GM19023 (cell line): ENCODE measurements at regions not wholly inside any gene's neighbourhood (a gene's known extent, or its start where the extent isn't known, plus 50 kb on each side); places are given as distances from the start of the nearest gene placed in this dataset.
"Not testable (repeated sequence)": the region's sequence is repeated elsewhere in the genome, so short reads cannot be mapped to it uniquely, and the experiment has no call there.

Experiments
- ATAC-seq: cut with Tn5 transposase; IDR thresholded peaks from one replicate; pipeline ENCODE4 v1.9.1; 2021; ENCODE audit warnings: mild to moderate bottlenecking, moderate library complexity; ENCODE audit not compliant: unreplicated experiment

DNA sequence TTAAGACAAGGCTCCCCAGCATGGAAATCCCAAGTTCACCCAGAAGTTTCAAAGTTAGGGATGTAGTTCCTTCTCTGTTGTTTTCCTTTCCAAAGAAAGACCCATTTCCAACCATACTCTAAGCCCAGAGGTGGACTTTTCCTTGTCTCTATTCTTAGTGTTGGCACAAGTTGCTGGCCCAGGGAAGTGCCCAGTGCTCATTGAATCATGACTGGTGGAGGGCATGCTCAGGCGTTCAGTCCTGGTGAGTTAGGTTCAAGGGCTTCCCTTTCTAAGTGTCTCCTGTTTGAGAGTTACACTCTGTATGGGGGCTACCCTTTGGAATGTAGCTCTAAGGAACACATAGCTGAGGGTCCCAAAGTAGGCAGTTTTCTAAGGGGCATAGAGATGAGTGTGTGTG lies 389.5 kb downstream of the KCNRG start:
- no peak for ATAC-seq

DNA sequence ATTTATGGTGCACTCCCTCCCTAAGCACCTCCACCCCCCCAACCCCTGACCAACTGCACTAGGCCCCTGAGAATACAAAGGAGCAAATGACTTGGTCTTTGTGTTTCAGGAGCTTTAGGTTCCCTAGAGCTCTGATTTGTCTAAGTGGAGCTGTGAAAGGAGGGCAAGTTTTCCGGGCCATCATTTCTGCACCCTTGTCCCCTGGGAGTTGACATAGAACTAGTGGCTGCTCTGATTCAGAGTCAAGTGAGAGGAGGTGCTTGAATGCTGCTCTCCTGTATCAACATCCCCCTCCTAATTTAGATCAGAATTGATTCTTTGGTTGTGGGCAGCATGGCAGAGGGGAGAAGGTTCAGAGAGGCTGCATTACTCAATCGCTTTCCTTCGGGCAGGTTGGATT lies 391.6 kb downstream of the KCNRG start:
- no peak for ATAC-seq

DNA sequence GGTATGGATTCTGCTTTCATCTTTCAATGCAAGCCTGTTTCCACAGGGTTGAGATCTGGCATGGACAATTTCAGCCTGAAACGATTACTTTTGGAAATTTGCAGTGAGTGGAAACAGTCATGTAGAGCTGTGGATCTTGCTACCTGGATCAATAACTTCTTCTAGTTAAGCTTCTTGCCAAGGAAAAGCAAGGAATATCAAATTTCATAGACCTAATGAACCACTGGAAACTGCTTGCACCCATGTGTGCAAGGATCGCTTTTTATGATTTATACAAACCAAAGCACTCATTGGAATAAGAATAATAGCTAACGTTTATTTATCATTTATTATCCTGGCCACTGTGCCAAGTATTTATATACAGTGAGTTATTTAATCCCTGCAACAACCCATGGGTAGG lies 392.8 kb downstream of the KCNRG start:
- no peak for ATAC-seq

DNA sequence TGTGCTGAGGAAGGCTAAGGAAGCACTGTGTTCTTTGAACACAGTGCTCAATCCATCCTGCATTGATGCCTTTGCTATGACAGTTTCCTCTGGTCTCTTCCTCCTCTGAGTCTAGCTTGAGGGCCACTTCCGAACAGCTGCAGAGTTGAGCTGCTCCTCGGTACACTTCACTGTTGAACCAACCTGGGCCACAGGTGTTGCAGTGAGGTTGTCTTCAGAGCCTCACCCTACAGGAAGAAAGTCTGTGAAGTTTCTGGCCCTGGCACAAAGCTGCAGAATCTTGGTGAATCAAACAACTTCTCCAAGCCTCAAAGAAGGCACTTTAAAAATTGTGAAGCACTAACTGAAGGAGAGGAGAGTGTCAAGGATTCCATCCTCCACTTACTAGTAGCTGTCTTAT lies 394.0 kb downstream of the KCNRG start:
- ATAC-seq, result no peak

DNA sequence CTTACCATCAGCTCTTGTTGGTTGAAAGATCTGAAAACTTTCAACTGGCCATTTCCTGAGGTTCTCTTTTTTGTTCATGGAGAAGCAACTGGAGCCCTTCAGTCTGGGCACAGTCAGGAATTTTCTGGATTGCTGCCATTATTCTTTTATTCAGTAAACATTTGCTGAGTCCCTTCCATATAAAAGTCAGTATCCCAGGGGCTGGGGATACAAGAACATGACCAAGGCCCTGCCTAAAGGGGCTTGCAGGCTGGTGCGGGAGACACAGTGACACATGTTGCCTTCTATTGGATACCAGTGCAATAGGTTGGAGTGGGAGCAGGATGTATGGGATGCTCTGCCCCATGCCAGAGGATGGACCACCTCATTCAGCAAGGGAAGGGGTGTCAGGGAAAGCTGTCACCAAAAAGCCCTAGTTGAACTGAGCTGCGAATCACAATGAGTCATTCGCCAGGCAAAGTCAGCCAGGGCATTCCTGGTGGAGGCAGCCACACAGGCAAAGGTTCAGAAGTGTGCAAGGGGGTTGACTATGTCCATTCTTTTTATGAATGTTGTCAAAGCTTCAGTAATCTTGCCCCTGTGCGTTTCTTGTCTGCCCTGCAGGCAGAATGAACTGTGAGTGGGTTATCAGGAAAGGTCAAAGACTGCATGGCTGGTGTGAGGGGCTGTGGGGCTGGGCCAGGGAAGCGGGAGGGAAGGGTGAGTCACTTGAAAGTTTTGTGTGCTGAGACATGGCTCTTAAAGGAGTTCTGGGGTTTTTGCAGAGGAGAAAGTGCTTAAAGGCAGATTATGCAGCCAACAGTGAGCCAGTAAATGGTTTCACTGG lies 395.9 kb downstream of the KCNRG start:
- no peak for ATAC-seq

DNA sequence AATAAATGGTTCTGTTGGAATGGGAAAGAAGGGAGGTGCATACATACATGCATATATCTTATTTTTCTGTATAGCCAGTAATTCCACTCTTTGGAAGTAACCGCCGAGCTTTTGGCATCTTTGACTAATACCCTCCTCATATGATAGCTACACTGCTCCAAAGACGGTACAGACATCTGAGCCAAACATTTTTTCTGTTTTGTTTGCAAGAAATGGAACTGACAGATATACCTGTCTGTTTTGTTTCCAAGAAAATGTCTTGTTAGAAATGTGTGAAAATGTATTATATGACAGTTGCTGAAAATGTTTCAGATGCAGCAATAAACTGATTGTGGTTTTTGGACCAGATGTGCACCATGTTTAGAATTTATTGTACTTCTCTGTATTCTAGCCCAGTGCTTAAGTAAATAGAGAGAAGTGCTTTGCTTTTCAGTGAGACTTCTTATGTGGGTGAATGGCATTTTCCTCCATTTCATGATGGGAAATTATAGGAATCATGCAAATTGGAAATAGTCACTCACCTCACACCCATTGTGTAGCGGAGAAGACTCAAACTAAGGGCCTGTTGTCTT lies 396.9 kb downstream of the KCNRG start:
- no peak for ATAC-seq

DNA sequence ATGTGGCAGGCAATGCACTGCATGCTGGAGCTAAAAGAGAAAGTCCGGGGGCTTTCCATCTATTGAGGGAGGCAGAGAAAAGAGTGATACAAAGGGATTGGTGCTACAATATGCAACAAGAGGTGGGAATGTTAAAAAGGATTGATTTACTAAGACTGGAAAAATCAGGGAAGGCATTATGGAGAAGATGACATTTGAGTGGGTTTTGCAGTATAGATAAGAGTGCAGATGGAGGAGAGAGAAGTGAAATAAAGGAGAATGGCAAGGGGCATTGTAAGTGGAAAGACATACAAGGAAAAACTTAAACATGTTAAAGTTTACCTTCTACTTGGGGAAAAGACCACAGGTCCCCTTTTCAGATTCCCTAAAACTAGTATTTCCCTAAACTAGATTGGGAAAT lies 399.4 kb downstream of the KCNRG start:
- no peak for ATAC-seq

DNA sequence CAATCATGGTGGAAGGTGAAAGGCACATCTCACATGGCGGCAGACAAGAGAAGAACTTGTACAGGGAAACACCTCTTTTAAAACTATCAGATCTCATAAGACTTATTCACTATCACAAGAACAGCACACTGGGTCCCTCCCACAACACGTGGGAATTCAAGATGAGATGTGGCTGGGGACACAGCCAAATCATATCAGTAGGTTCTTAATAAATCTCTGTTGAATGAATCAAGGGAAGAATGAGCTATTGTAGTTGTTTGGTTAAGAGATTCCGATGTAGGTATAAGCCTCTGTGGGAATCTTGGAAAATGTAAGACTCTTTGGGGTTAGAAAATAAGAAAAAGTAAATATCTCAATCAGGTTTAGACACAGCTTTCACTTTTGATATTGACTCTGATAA lies 400.2 kb downstream of the KCNRG start:
- ATAC-seq, result no peak

DNA sequence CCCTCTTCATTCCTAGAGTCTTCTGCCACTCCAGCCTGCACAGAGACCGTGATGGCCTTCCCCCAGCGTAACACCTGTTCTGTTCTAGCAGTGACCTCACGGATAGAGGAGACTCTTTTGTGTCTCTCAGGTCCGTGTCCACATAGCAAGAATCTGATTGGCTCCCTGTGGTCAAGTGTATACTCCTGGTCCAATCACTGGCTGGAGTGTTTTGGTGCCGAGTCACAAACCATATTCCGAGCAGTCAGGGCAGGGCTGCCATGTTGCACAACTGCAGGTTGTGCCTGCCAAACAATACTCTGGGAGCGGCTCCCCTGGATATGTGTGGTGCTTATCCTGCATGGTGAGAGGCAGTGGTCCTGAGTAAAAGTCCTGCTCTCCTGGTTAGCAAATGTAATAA lies 402.4 kb downstream of the KCNRG start:
- no peak for ATAC-seq

DNA sequence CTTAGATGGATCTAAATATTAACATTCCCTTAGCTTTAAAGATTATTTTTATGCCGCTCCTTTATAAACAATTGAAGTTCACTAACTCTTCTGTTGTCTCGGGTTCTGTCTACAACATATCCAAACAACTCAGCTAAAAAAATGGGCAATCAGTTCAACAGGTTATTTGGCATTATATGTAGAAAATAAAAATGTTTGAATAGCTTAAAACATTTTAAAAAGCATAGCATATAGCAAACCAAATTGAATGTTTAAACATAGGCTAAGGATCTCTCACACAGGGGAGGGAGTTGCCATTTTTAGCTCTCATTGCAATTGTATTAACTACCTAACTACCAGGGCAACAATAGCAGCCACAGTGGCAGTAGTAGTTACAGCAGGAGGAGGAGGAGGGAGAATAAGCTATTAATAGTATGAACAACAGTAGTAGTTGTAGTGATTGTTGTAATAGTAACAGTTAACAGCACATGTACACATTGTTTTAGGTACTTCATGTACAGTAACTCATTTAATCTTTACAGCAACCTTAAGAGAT lies 404.2 kb downstream of the KCNRG start:
- no peak for ATAC-seq

DNA sequence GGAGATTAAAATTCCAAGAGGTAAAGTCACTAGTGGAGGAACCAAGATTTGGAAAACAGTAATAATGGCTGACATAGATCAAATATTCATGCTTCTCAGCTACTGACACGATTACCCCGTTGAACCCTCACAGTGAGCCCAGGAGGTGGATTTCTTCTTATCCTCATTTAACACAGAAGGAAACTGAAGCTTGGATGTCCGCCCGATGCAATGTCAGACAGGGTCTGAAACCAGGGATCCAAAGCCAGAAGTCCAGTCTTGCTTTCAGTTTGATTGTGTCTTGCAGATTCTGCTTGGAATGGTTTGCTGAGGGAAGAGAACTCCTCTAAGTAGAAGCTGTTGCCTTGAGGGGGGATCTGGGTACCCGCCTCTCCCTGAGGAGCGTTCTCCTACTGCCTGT lies 404.7 kb downstream of the KCNRG start:
- no peak for ATAC-seq

DNA sequence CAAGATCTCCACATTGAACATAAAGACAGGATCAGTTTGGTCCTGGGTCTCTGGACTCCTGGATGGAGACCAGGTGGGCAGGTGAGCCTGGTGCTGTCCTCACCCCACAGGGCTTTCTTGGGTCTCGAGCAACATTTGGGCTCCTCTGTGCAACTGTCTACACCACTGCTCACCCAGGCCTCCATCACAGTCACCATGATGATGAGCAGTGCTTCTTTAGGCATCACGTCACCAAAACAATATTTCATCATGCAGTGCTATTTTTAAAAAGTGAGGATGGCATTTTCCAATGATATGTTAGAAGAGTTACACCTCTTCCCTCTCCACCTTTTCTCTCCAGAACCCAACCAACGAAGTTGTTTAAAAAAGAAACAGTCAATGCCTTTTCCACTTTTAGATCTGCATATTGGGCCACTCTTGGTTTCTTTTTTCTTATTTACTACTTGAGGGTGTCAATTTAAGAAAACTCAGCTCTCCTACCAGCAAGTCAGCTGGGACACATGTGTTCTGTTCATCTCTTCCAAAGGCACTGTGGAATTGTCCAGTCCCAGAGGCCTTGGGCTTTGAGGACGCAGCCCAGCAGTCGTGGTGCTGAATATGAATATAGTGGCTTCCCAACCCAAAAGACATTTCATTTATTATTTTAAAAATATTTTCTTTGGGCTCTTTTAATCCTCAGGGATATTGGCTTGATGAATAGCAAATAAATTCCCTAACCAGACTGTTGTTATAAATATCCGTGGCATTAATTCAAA lies 405.7 kb downstream of the KCNRG start:
- ATAC-seq, result no peak

DNA sequence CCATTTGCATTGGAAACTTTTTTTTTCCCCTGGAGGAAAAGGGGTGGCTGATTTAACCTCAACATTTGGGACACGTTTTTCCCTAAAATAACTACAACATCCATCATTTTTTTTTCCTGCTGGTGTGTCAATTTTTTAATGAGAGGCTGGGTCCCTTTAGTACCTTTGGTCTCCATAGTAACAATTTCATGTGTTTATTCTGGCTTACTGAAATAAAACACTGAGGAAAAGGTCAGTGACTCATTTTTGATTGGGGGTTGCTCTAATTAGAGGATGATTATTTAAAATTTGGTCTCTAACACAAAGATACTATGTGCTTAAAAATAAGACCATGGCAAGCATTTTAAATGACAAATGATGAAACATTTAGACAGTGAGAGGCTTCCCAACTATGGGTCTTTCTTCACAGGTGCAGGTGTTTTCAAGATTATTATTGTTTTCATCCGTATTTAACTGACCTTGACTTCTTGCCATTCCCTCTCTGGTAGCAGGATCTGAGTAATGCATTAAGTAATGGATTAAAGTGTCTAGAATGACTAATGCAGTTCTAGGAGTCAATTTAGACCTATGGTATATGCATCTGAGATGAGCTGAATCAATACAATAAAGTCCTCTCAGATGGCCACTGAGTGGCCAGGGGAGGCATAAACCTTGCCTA lies 406.4 kb downstream of the KCNRG start:
- ATAC-seq, result no peak

DNA sequence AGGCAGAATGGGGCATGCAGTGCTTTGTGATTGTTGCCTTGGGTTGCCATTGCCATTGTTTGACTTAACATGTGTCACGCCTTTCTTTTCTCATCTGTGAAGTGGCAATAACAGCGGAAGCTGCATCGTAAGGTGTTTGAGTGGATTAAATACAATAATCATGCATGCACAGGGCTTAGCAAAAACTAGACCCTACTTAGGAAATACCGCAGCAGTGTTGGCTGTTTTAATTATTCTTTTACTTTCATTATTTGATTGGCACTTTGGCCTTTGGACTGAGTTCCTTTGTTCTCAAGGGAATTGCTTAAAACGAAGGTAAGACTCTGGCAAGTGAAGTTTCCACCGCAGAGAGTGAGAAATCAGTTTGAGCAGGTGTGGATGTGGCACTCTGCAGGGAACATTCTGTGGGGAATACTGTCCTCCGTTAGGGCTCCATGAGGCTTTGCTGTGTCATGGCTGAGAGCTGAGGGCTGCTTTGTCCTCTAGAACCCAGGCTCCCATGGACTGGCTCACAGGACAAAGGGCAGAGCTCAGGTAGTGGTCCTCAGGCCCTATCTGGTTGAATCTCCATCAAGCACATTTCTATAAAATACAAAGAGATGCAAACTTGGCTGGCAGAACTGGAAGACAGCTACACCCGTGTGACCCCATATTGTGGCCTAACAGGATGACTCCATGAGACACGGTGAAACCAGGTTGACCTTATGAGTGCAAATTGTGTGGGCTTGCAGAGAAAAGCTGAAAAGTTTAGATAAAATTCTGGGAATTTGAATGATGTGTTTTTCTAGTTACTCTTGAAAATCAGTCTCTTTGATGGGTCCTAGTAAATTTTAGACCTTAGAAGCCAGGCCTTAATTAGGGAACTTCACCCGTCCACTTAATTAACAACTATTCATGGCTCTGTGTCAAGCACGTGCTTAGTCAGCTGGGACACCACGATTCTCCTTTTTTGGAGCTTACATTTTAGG lies 407.2 kb downstream of the KCNRG start:
- no peak for ATAC-seq

DNA sequence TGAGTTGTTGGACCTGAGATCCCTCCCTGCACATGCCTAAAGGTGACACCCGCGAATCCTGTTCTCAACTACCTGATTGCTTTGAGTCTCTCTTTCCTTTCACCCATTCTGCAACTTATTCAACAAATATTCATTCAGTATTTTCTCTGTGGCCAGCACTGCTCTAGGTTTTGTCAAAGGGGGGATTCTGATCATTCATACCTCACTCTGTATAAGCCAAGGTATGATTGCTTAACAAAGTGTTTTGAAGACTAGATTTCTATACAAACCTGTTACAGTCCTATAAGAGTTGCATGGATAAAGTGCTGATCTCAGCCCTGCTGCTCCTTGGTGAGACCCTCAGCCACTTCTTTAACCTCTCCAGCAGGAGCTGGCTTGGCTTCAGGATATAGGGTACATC lies 409.7 kb downstream of the KCNRG start:
- ATAC-seq, result no peak

DNA sequence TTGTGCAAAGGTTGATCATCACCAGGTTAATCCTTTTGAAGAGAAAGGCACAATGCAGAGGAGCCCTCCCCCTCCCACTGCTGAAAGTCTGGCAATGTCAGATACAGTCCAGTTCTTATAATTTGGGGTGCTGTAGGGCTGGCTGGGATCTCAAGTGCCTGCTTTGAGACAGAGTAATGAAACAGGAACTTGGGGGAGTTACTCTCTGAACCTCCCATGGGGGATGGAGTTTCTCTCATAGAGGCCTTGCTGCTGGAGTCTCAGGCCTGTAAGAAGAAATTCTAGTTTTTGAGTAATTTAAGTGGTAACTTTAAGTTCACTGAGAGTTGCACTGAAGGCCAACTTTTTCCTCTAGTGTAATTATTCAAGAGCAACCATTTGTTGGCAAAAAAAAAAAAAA lies 410.5 kb downstream of the KCNRG start:
- ATAC-seq, result no peak

DNA sequence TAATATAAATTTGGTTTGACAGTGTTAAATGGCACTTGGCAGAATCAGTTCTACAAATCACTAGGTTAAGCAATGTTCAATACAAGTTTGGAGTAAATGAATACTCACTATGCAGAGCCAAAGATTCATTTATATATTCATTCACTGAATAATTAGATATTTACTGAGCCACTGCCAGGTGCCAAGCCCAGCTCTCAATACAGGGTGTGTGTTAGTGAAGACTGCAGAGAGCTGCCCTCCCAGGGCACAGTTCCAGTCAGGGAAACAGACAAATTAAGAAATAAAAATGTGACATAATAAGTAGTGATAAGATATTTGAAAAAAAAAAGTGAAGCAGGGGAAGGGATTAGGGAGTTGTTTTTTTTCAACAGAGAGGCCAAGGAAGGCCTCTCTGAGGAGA lies 411.7 kb downstream of the KCNRG start:
- no peak for ATAC-seq

DNA sequence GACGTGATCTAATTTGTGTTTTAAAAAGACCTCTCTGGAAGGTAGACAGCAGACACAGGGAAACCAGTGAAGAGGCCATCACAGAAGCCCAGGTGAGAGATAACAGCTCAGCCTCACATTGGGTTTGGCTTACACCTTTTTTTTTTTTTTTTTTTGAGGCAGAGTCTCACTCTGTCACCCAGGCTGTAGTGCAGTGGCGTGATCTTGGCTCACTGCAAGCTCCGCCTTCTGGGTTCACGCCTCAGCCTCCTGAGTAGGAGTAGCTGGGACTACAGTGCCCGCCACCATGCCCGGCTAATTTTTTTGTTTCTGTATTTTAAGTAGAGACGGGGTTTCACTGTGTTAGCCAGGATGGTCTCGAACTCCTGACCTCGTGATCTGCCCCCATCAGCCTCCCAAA lies 412.3 kb downstream of the KCNRG start:
- ATAC-seq, result not testable (repeated sequence)

DNA sequence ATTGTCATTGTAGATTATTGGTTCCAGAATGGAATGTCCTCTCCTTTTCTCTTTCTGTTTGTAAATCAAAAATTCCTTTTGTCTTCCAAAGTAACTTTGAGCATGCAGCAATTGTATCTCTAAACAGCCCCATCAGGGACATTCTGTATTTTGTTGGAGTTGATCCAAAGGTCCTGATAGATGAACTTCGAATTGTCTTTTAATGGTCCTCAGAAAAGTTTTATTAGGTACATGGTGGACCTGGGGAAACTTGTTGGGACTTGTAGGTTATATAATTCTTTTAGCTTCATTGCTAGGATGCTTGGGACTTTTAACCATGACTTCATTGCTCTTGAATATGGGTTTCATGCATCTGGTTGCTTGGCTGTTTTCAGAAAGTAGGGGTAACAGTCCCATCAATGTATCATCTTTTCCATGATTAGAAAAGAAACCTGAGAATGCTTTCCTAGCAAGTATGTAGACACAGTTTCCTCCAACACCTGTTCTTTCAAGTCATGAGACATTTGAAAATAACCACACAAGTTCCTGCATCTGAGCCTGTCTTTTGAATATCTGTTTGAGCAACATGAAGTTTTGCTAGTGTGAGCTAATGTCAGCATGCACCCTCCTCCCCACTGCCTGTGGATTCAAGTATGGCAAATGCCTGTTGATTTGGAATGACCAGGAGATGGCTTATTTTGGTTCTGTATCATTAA lies 413.1 kb downstream of the KCNRG start:
- ATAC-seq, result no peak

DNA sequence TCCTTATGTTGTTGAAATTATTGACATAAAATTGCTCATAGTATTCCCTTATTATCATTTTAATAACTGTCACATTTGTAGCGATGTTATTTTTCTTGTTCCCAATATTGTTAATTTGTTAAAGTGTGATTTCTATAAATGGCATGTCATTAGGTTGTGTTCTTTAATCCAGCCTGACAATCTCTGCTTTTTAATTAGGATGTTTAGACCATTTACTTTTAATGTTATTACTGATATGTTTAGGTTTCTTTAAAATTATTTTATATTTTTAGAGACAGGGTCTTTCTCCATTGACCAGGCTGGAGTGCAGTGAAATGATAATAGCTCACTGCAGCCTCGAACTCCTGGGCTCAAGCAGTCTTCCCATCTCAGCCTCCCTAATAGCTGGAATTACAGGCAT lies 408.5 kb downstream of the DLEU7 start:
- ATAC-seq, result no peak
